ENCODE measurements at regions not wholly inside any gene's neighbourhood (a gene's known extent, or its start where the extent isn't known, plus 50 kb on each side); places are given as distances from the start of the nearest gene placed in this dataset.

DNA sequence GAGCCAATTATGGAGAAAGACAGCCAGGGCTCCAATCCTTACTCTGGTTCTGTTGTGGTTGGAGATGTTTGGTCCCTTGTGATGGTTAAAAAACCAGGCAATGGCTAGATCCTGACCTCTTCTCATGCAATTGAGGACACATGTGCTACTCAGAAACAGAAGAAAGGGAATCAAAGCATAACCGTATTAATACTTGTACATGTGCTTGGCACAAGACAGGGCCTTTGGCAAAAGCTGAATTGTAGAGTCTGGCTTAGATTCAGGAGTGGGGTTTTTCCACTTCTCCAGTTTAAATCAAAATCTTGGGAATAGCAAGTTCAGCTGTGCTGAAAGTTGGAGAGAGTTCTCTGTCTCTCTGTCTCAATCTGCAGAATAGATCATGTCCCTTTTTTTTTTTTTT lies 80.1 kb upstream of the E2F8 start:
- TF ChIP-seq EZH2 (IDR thresholded peaks at IDR 0.05; ENCODE audit: borderline replicate concordance, low read length) (no peak), CTCF (conservative IDR thresholded peaks at IDR 0.05 in 1 of 2, IDR thresholded peaks at IDR 0.05 in 1 of 2; ENCODE audit: extremely low read depth in 1 of 2, insufficient read depth in 1 of 2, low read depth in 1 of 2, low read length in 2 of 2) (no peak)
